GM19351 (cell line): ENCODE measurements at regions not wholly inside any gene's neighbourhood (a gene's known extent, or its start where the extent isn't known, plus 50 kb on each side); places are given as distances from the start of the nearest gene placed in this dataset.
"Not testable (repeated sequence)": the region's sequence is repeated elsewhere in the genome, so short reads cannot be mapped to it uniquely, and the experiment has no call there.

Experiments used
- ATAC-seq: cut with Tn5 transposase; IDR thresholded peaks from one replicate; pipeline ENCODE4 v1.9.1; 2021; ENCODE audit warnings: mild to moderate bottlenecking, moderate library complexity; ENCODE audit not compliant: unreplicated experiment

DNA sequence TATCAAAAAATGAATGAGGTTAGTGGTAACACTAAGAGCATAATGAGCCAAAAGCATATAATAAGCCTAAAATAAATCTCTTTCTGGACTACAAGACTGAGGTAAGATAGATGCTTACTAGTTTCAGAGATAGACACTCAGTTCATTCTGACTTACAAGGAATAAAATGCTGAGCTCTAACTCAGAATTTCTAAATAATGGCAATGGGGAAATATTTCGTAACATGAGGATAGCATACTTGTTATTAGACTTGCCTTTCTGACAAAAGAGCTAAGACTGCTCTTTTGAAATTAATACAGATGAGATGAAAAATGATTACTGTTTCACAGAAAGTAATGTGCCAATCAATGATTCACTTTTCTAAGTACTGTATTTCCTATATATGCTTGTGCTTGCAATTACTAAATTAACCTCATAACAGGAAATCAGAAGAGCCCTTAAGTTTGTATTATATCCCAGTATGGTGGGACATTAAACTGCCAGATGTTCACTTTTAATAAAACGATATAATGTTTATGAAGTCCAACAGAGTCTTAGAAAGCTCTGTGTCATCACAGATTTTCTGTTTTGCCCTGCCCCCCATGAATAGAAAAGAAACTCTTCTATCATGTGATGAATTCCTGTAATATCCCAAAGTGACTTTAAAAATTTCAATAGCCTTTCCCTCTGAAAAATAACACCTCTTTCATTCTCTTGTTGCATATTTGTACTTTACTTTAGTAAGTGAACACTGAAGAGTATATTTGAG is 2771.0 kb upstream of the PCDH20 start:
- ATAC-seq, result no peak

DNA sequence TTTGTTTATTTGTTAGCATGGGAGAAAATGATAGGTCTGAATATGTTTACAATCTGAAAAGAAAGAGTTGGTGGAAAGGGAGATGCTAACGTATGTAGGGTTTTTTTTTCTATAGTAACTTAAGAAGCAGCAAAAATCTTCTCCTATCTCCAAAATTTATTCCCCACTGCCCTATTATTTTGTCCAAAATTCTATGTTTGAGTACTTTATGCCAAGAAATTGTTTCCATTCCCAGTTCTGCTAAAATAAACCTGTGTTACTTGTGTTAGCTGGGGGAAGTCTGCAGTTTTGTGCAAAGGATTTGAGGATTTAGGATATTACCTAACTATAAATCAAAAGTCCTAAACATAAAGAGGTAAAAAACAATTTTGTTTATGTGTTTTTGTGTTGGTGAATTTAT is 2770.4 kb upstream of the PCDH20 start:
- no peak for ATAC-seq

DNA sequence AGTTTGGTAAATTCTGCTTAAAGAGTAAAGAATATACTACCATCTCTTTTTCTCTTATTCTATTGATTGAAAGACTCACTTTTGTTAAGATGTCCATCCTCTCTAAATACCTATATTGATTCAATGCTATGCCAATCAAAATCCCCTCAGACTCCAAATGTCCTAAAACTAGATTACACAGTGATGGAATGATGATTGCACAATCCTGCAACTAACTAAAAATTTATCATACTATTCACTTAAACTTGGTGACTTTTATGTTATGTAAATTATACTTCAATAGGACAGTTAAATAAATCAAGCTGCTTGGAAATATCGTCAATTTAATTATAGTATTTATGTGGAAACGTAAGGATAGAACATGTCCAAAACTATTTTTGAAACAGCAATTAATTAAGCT is 2765.1 kb upstream of the PCDH20 start:
- ATAC-seq, result no peak

DNA sequence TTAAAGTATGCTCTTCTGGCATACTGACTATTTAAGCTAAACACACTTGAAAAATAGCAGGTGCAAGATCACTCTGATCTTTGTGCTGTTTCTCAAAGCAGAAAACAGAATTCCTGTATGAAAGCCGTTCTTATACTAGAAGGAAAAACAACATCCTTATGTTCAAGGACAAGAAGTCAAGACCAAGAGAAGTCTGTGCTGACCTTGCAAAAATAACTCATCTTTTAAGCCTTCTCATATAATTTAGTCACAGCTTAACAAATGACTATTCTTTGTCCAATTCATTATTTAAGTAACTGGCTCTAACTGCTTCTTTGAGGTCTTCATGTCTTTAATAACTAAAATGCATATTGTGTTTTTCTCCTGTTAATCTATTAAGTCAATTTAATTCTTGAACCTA is 2750.2 kb upstream of the PCDH20 start:
- ATAC-seq, result no peak

DNA sequence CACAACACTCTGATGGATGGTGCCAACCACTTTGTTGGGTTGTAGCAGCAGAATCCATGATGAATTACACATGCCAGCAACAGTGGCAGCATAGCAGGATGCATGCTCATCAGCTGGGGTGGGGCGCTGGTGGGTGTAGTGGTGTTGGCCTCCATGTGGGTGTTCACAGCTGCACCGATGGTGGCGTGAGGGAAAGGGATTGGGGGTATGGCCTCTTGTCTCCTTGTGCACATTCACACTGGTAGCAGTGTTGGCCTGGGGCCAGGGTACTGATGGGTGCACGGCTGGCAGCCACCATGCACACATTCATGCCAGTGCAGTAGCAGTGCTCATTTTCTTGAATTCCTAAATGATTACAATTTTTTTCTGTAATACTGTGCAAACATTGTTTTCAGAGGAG is 2748.8 kb upstream of the PCDH20 start:
- ATAC-seq, result no peak

DNA sequence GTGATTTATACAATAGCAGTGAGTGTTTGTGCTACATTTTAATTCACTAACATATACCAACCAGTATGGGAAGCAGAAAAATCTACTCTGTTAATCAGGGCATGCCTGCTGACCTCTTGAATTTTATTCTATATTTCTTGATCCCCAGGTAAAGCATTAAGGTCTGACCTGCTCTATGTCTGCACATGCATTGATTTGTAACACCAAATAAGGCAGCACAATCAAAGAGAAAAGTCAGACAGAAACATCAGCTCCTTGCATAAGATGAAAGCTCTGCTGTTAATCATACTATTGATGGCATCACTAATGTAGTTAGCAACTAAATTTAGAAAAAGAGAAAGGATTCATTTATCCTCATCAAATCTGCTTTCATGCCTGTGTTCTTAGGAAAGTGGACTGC is 2744.8 kb upstream of the PCDH20 start:
- no peak for ATAC-seq

DNA sequence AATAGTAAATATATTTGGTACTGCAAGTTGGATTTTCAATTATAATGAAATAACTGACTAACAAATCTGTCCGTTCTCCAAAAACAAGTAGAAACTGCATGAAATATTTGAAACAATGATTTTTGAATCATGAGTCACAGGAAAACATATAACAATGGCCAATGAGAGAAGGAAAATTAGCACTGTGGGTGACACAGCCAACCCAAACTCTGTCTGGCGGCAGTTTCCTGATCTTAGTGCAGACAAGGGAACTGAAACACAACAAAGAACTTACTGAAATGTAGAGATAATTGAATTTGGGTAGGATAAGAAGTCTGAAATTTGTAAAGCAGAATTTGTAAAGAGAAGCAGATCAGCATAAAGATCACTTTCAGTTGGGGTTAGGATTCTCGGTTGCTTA is 2743.3 kb upstream of the PCDH20 start:
- no peak for ATAC-seq

DNA sequence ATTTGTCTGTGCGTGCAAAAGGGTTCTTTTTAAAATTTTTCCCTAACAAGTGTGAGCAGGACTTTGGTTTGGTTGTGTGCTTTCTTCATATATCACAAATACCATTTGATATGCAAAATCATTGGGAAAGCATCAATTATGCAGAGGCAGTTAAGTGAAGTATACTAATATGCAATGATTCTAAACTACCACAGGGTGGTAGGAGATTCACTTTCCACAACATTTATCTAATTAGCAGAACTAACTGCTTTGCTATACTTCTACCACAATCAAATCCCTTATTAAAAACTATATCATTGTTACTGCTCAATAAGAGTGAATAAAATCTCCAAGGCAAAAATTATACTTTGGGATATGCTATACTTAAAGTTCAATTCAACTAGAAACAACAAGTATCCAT is 2738.9 kb upstream of the PCDH20 start:
- no peak for ATAC-seq

DNA sequence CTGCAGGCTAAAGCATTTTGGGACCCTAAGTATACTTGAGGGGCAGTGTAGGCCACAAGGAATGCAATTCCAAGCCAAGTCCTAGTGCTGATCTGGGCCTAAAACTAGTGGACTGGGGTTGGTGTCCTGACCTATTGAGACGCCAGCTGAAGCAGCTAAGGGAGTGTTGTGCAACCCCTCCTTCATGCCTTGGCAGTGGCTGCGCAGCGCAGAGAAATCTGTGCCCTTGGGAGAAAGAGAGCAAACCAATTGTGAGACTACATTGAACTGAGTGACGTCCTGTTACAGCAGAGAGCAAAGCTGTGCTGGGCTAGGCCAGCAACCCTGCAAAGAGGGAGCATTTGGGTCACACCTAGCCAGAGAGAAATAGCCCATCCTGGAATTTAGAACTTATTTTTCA is 2715.0 kb upstream of the PCDH20 start:
- ATAC-seq, result no peak

DNA sequence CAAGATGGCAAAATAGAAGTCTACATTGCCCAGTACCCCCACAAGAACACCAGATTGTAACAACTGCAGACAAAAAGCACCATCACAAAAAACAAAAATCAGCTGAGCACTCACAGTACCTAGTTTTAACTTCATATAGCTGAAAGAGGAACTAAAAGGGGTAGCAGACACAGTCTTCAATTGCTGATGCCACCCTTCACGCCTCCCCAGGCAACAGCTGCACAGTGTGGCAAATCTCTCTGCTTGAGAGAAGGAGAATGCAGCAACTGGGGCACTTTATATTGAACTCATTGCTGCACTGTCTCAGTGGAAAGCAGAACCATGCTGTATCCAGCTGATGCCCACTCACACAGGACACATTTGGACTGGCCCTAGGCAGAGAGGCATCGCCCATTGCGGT is 2714.5 kb upstream of the PCDH20 start:
- no peak for ATAC-seq

DNA sequence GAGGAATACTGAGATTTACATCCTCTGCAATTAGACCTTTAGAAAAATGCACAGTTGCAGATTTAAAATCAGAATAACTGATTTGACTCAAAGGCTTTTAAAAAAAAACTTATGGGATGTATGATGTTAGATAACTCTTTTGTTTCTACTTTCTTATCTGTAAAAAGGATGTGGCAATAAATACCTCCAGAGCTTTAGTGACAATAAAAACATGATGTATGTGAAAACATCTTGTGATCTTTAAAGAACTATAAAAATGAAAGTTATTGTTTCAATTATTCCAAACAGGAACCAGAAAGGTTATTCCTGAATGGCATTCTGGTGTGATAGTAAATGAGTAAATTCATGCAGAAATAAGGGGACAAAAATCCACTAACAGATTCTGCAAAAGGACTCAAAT is 2712.2 kb upstream of the PCDH20 start:
- ATAC-seq, result no peak

DNA sequence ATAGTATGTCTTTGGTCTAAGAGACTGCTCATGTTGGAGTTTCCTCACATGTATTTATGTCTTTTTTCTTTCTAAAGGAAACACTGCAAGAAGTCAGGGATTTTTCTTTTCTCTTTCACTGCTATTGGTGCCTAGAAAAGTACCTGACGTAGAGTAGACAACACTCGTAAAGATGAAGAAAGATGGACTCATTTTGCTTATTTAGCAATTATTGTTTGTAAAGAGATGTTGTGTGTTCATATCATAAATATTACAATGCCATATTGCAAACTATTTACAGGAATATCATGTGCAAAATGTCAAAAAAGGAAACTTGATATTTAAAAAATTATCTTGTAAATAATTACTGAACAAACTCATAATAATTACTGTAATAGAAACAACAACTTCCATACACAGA is 2711.5 kb upstream of the PCDH20 start:
- ATAC-seq, result no peak

DNA sequence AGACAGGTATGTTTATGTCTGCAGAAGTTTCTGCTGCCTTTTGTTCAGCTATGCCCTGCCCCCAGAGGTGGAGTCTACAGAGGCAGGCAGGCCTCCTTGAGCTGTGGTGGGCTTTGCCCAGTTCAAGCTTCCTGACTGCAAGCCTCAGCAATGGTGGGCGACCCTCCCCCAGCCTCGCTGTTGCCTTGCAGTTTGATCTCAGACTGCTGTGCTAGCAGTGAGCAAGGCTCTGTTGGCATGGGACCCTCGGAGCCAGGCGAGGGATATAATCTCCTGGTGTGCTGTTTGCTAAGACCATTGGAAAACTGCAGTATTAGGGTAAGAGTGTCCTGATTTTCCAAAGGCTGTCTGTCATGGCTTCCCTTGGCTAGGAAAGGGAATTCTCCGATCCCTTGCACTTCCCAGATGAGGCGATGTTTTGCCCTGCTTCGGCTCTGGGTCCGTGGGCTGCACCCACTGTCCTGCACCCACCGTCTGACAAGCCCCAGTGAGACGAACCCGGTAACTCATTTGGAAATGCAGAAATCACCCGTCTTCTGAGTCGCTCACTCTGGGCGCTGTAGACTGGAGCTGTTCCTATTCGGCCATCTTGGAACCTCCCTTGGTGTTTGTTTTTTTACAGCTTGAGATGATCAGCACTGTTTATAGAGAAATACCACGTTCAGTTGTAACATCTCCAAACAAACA is 2705.5 kb upstream of the PCDH20 start:
- not testable (repeated sequence) for ATAC-seq

DNA sequence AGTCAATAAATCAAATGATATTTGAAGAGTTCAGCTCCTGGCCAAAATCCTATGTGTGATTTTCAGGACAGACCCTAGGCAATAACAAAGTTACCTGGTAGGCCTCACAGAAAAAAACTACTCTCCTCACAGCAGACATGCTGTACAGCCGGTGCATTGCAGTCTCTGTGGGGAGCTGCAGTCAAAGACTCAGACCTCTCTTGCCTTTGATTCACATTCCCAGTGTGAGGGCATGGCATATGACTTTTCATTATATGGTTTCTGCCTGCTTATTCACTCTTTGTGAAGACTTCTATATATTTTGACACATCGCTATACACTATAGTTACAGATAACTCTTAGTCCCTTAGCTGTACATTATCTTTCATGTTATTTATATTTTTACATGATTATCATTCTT is 2684.3 kb upstream of the PCDH20 start:
- ATAC-seq, result no peak

DNA sequence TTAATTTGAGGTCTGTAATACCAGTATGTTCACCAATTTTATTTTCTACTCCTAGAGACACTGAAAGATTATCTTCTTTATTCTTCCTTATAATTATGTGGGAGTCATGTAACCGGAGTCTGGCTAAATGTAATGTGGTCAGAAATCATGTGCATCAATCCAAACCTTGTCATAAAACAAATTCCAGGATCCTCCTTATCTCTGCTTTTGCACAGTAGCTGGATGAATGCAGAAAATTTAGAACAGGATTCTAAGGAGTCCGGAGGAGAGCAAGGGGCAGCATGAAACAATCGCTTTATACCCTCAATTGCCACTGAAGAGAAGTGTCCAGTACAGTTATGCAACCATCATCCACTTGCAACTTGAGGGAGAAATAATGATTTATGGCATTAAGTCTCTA is 2674.7 kb upstream of the PCDH20 start:
- ATAC-seq, result no peak

DNA sequence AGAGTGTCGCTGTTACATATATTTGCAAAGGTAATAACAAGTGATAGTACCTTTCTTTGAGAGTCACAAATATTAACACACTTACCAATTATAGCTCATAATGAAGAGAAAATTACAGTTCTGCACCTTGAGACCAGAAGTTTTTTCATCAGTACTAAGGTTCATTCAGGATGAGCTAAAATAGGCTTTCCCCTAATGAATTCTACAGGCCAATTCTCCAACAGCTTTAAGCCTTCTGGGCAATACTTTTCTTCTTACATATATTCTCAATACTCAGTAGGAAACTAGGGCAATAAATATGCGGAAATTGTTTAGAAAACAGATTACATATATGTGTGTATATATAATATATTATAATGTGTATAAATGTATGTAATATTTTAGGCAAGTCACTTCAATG is 2672.8 kb upstream of the PCDH20 start:
- ATAC-seq, result no peak

DNA sequence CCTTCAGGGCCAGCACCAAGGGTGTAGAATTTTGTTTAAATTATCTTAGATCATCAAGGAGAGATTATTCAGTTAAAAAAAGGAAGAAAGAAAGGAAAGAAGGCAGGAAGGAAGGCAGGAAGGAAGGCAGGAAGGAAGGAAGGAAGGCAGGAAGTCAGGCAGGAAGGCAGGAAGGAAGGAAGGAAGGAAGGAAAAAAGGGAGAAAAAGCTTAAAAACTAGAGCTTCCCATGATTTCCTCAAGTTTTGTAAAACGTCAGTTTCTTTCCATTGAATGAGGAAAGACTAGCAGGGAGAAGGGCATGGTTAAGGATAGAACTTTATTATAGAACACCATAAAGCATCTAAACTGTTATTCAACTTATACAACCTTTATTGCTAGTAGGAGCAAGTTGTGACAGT is 2672.0 kb upstream of the PCDH20 start:
- no peak for ATAC-seq

DNA sequence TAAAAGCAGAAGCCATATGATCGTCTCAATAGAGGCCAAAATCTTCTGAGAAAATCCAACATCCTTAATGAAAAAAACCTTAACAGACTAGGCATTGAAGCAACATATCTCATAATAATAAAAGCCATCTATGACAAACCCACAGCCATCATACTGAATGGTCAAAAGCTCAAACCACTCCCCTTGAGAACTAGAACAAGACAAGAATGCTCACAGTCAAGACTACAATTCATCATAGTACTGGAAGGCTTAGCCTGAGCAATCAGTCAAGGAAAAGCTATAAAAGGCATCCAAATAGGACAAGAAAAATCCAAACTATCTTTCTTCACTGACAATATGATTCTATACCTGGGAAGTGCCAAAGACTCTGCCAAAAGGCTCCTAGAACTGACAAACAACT is 2668.2 kb upstream of the PCDH20 start:
- ATAC-seq, result no peak

DNA sequence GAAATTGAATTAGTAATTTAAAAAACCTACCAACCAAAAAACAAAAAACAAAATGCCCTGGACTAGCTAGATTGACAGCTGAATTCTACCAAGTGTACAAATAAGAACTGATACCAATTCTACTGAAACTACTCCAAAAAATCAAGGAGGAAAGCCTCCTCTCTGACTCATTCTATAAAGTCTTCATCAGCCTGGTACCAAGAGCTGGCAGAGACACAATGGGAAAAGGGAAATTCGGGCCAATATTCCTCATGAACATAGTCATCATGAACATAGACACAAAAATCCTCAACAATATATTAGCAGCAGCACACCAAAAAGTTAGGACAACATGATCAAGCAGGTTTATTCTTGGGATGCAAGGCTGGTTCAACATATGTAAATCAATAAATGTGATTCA is 2667.7 kb upstream of the PCDH20 start:
- ATAC-seq, result no peak

DNA sequence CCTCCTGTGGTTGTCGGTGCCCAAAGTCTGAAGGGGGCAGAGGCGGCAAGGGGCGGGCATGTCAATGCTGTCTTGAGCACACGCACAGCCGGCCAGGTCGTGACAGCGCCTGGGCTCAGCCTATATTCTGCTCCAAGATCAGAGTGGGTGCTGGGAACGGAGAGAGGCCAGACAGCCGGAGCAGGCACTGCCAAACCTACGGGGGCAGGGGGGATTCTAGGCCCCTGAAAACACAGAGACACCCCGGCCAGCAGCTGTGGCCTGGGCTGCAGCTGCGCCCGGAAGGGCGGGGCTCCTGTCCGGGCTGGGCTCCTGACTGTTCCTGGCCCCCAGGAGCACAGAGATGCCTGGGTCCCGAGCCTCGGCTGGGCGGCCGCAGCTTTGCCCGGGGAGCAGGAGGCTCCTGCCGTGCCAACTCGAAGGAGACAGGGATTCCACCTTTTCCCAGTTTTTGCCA is 2662.9 kb upstream of the PCDH20 start:
- ATAC-seq, result no peak

DNA sequence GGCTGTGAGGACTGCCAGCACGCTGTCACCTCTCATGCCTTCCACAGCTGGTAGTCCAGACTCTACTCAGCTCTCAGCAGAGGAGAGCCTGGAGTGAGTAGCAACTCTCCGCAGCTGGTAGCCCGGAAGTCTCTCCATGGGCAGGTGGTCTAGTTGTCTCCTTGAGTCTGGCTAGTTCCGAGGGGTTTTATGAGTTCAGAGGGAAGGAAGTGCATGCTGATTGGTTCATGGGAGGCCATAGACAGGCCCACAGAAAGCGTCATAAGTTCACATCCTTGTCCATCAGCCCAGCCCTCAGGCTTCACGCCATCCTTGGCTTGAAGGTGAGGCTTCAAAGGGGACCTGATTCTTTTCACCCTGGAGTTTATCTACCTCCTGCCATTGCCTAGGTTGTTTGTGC is 2662.4 kb upstream of the PCDH20 start:
- no peak for ATAC-seq

DNA sequence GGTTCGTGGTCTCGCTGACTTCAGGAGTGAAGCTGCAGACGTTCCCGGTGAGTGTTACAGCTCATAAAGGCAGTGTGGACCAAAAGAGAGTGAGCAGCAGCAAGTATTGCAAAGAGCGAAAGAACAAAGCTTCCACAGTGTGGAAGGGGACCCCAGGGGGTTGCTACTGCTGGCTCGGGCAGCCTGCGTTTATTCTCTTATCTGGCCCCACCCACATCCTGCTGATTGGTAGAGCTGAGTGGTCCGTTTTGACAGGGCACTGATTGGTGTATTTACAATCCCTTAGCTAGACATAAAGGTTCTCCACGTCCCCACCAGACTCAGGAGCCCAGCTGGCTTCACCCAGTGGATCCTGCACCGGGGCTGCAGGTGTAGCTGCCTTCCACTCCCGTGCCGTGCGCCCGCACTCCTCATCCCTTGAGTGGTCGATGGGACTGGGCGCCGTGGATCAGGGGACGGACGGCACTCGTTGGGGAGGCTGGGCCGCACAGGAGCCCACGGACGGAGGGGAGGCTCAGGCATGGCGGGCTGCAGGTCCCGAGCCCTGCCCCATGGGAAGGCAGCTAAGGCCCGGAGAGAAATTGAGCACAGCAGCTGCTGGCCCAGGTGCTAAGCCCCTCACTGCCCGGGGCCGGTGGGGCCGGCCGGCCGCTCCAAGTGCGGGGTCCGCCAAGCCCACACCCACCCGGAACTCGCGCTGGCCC is 2661.6 kb upstream of the PCDH20 start:
- not testable (repeated sequence) for ATAC-seq
